GM23248 (cell line): ENCODE measurements at regions not wholly inside any gene's neighbourhood (a gene's known extent, or its start where the extent isn't known, plus 50 kb on each side); places are given as distances from the start of the nearest gene placed in this dataset.

Source experiments
- EZH2 ChIP-seq: fragments of 200-600 bp; sonication (generic); IDR thresholded peaks from 2 replicates; pipeline ENCODE4 v1.6.1; 2018; ENCODE audit warnings: antibody characterized with exemption, mild to moderate bottlenecking; ENCODE audit not compliant: insufficient read depth, poor library complexity, severe bottlenecking
- EZH2phosphoT487 ChIP-seq: fragments of 200-600 bp; sonication (generic); IDR thresholded peaks from 2 replicates; pipeline ENCODE4 v1.6.1; 2018; ENCODE audit warnings: antibody characterized with exemption, moderate library complexity, mild to moderate bottlenecking, low read depth; ENCODE audit not compliant: insufficient read depth

DNA sequence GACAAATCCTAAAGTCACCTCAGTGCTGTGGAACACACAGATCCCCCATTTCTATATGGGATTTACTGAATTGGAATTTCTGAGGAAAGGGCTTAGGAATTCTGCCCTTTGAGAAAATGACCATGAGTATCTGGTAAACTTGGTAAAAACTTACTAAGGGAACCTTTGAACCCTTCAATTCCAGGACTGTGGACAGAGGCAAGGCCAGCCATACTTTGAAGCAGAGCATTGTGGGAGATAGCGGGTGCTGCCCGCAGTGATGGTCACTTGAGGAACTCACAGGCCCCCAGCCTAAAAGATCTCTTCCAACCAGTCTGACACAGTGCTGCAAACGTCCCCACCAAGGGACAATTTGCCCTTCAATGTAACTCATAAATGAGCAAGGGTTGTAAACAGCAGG, 61.4 kb downstream of the IRX6 start:
- no peak for TF ChIP-seq EZH2
- no peak for TF ChIP-seq EZH2phosphoT487
